ENCODE measurements at regions not wholly inside any gene's neighbourhood (a gene's known extent, or its start where the extent isn't known, plus 50 kb on each side); places are given as distances from the start of the nearest gene placed in this dataset.
"Not testable (repeated sequence)": the region's sequence is repeated elsewhere in the genome, so short reads cannot be mapped to it uniquely, and the experiment has no call there.

DNA sequence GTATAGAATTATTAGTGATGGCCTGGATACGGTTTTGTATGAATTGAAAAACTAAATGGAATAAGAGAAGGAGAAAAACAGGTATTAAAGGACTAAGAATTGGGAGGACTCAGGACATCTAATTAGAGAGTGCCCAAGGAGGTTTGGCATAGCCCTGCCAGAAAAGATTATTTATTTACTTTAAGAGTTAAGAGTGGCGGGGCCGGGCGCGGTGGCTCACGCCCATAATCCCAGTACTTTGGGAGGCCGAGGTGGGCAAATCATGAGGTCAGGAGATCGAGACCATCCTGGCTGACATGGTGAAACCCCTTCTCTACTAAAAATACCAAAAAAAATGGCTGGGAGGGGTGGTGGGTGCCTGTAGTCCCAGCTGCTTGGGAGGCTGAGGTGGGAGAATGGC, 115.2 kb upstream of the KCNJ3 start:
- DNase-seq: not testable (repeated sequence)

DNA sequence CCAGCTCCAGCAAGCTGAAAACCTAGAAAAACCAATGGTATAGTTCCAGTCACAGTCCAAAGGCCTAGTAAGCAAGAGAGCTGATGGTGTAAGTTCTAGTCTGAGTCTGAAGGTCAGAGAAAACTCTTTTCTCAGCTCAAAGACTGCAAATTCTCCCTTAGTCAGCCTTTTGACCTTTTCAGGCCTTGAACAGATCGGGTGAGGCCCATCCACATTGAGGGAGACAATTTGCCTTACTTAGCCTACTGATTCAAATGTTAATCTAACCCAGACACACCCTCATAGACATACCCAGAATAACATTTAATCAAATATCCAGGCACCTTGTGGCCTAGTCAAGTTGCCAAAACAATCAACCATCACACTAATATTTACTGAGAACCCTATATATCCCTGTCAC, 110.8 kb upstream of the KCNJ3 start:
- DNase-seq: no peak

DNA sequence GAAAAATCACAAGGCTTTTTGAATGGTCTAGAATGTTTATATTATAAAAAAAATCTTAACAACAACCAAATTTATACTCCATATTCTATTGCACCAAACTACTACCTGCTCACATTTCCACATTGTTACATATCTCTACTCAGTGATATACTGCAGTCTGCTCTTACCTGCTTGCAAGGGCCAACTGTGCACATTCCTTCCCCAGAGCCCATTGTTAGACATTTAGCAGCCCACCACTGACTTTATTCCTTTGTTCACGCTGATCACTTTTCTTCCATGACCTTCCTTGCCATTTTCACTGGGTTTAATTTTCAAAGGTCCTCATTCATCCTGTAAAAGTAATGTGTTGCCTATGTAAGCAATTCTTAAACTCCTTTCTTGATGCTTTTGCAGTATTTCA, 109.7 kb upstream of the KCNJ3 start:
- DNase-seq: no peak

DNA sequence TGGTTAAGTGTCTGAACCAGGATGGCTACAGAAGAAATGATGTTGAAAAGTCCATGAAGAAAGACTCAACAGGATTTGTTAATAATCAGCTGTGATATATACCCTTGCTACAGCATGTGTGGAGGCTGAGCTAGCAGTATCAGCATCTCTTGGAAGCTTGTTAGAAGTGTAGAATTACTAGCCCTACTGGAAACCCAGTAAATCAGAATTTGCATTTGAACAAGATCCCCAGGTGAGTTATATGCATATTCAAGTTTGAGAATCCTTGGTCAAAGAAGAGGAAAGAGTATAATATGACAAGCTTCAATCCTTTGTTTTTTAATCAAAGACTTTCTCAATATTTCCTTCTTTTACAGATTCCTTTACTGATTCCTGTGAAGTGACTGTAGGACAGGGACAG, 109.0 kb upstream of the KCNJ3 start:
- no peak for DNase-seq

DNA sequence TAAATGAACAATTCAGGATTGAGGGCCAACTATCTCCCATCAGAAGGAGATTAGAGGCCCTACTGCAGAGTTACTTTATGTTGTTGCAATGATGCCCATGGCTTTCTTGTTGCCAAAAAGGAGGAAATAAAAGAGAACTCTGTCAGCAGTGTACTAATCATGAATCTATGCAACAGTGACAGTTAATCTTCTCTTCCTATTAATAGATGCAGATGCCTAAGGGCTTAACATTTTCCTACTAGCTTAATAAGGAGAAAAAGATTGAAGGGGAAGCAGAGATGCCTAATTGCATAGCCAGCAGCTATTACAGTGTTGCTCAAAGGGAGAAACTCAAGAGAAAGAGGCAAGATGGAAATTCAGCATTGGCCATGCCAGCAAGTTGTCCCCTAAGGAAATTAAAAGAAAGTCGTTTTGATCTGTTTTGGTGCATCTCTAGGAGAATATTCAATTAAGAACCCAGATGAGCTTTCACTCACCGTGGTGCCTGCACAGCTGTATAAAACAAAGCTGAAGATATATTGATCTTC, 107.1 kb upstream of the KCNJ3 start:
- DNase-seq: no peak

DNA sequence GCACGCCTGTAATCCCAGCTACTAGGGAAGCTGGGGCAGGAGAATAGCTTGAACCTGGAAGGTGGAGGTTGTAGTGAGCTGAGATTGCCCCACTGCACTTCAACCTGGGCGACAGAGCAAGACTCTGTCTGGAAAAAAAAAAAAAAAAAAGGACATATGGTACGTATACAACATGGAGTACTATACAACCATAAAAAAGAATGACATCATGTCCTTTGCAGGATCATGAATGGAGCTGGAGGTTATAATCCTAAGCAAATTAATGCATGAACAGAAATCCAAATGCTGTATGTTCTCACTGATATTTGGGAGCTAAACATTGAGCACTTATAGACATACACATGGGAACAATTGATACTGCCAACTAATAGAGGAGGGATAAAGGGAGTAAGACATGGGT, 99.3 kb upstream of the KCNJ3 start:
- no peak for DNase-seq

DNA sequence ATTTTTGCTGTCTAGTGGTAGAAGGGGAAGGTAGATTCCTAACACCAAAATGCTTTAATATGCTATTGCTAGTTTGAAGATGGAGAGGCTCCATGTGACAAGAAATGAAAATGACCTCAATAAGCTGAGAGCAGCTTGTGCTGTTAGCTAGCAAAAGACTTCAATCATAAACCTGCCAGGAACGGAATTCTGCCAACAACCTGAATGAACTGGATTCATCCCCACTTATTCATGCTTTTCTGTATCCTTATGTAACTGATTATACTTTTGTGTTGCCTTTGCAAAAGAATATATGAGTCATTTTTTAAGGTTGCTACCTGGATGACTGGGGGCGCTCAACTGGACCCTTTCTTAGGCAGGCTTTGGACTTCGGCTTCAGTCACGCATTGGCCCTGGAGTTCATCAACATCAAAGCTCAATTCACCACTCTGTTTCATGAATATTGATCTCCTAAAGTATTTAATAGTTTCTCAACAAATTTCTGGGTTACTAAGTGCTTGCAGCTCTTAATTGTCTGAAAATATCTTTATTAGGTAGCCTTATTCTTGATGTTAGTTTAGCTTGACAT, 97.5 kb upstream of the KCNJ3 start:
- DNase-seq: no peak

DNA sequence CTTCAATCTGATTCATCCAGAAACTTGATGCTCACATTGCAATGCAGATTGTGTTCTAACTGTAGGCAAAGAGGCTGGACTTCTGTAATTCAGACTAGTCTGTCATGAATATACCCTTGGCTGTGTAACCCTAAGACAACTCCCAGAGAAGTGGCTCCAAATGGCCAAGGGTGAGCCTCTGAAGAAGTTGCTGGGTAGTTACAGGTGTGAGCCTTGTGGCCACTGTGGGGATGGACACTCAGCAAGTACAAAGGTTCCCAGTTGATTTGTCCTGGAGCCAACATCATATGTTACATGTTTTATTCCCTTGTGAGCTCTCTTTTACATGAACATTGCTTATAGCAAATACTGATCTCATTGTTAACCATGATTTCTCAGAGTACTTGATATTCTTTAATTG, 94.8 kb upstream of the KCNJ3 start:
- DNase-seq: no peak

DNA sequence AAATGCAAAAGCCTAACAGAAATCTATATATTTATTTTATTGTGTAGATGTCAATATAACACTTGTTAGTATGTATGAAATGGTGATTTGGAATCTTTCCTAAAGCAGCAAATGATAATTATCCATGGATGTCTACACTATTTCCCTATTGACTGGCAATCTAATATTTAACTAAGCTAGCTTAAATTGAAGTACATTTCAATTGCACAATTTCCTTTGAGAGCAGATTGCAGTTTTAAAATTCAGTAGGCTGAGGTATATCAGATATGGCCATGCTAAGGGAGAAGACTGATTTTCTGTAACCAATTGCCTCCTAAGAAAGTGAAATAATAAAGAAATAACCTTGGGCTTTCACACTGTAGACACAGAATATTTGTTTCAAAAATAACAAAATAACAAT, 90.1 kb upstream of the KCNJ3 start:
- DNase-seq: no peak

DNA sequence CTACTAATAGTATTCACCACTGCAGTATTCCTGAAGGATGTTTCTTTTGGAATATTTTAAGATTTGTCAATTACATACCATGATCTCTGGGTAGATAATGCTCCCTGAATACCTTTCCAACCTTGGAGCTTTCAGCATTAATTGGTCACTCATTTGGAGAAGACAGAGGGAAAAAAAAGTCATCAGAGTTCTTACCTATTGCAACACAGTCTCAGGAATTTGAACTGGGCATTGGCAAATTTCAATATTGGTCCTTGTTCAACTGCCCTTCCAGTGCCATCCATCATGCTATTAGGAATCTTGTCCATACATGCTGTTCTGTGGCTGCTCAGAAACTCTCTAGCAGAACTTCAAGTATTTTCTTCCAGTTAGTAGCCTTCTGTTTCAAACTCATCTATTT, 83.6 kb upstream of the KCNJ3 start:
- DNase-seq: no peak

DNA sequence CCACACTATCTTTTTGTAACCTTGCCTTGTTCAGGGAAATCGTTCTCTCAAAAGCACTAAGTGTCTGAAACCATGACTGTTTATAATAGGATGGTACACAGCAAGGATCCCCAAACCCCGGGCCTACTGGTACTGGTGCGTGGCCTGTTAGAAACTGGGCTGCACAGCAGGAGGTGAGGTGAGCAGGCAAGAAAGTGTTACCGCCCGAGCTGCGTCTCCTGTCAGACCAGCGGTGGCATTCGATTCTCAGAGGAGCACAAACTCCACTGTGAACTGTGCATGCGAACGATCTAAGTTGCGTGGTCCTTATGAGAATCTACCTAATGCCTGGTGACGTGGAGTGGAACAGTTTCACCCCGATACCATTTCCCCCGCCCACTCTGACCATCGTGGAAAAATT, 81.8 kb upstream of the KCNJ3 start:
- DNase-seq: no peak

DNA sequence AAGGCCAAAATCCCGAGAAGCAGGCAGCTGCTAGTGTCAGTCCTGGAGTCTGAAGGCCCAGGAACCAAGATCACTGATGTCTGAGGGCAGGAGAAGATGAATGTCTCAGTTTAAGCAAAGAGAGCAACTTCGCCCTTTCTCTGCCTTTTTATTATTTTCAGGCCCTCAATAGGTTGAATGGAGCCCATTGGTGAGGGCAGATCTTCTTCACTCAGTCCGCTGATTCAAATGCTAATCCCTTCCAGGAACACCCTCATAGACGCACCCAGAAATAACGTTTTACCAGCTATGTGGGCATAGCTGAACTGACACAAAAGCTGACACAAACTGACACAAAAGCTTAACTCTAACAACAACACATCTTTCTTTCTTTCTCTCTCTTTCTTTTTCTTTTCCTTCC, 78.0 kb upstream of the KCNJ3 start:
- DNase-seq: no peak

DNA sequence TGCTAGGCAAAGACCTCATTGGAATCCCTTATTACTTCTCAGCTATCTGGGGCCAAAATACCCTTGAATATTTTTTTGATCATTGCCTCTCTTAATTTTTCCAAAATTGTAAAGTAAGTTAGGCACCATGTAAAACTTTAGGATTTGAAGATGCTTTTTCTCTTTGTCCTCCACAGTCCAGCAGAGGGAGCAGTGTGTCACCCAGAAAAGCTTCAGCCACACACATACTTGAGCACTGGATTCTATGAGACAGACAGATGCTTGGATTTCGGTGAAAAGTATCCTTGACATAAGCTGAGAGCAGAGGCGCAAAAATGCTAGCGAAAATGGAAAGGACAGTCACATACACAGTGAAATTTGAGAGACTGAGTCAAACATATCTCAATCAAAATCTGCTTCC, 74.7 kb upstream of the KCNJ3 start:
- no peak for DNase-seq

DNA sequence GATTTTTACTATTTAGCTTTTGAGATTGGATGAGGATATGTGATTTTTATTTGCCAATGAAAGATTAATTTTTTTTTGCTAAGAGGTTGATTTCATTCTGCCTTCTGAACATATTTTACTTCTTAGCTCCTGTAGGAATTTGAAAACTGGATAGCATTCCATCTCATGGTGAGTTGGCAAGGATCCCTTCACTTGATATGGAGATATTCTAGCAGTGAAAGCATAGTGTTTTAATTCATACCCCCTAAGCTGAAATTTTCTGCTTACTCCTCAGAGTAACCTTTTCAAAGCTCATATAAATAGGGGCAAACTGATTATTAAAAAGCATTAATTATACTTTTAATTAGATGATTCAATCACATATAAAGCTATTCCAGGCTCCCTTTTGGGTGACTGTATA, 61.0 kb upstream of the KCNJ3 start:
- DNase-seq: no peak

DNA sequence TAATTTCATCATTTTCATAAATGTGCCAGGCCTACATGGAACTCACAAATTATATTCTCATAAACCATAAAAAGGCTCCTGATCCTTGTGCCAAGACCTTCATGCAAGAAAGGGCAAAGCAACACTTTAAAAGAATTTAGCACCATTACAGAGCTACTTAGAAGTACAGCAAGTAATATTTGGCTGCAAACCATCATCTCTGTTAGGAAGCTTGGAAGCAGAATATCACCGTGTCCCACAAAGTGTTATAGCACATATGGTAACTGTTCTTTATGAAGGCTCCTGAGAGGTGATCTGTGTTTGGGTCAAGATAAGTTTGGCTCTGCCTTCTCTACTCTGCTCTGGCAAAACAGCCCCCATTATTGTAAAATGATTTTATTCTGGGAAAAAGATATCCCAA, 59.7 kb upstream of the KCNJ3 start:
- DNase-seq: no peak

DNA sequence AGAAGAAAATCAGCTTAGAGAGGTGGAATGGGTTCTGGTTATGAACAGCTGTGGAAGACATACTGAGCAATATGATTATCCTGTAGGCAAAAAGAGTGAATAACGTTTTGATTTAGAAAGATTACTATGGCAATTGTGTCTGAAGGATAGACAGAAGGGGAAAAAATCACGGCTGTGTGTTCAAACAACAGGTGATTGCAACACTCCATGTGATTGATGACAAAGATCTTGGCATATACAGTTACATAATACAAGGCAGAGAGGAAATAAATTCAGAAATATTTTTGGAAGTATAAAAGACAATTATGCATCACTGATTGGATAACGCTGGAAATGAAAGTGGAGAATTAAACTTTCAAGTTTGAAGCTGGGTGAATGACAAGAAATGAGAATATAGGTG, 58.5 kb upstream of the KCNJ3 start:
- no peak for DNase-seq

Data from activated CD4-positive, alpha-beta T cell treated with anti-CD3 and anti-CD28 coated beads, Interleukin-2, Interleukin-6, amounts not matched to agents 100 ng/mL and 50 ng/mL, durations not matched to agents 16 hours and 8 hours (primary cell).